ENCODE measurements at regions not wholly inside any gene's neighbourhood (a gene's known extent, or its start where the extent isn't known, plus 50 kb on each side); places are given as distances from the start of the nearest gene placed in this dataset.

- no peak overlapping the region for H3K27ac Mint-ChIP-seq
- H3K27ac ChIP-seq (ENCODE audit: insufficient read depth, low read length, poor library complexity, severe bottlenecking) = no peak overlapping the region
- H3K27me3 Mint-ChIP-seq = no peaks in the 10 kb centered on the region
Measured at GRCh38 chr14:85366226-85366625, 163.7 kb upstream of the FLRT2 start.

GRCh38 chr14:85380881-85381280, 149.1 kb upstream of the FLRT2 start:
- H3K9me3 Mint-ChIP-seq = peaks cover 3 to 16% (median 7%) of the 10 kb centered on the region in 7 donors
- H3K4me1 Mint-ChIP-seq = no peaks in the 10 kb centered on the region
- H3K27me3 Mint-ChIP-seq = no peaks in the 10 kb centered on the region
- Histone ChIP-seq H3K9me3 (ENCODE audit: control insufficient read depth in 2 of 2, low read length in 2 of 2) (peaks cover 0 to 11% of the 10 kb centered on the region in 2 experiments), H3K4me1 (ENCODE audit: control insufficient read depth, insufficient read depth, low read length, poor library complexity, severe bottlenecking) (no peaks in the 10 kb centered on the region), H3K27ac (ENCODE audit: insufficient read depth, low read length, poor library complexity, severe bottlenecking) (no peak overlapping the region), H3K36me3 (ENCODE audit: control insufficient read depth, insufficient read depth, low read length) (no peaks in the 10 kb centered on the region), H3K27me3 (ENCODE audit: control insufficient read depth, insufficient read depth, low read length) (no peaks in the 10 kb centered on the region), H3K4me3 (ENCODE audit: low read depth, low read length) (no peak overlapping the region)
- no peaks in the 10 kb centered on the region for H3K36me3 Mint-ChIP-seq
- DNase-seq (no peak), ATAC-seq (ENCODE audit: low read depth in 2 of 2) (no peak)
- no peak overlapping the region for H3K4me3 Mint-ChIP-seq
- H3K27ac Mint-ChIP-seq = peak overlapping the region in 1 of 3 donors; percentile 45

More at GRCh38 chr14:85366226-85366625, 163.7 kb upstream of the FLRT2 start:
- no peaks in the 10 kb centered on the region for H3K4me1 Mint-ChIP-seq
- no peak for DNase-seq
- Histone ChIP-seq H3K36me3 (ENCODE audit: control insufficient read depth, insufficient read depth, low read length) (no peaks in the 10 kb centered on the region), H3K27me3 (ENCODE audit: control insufficient read depth, insufficient read depth, low read length) (no peaks in the 10 kb centered on the region), H3K9me3 (ENCODE audit: control insufficient read depth in 2 of 2, low read length in 2 of 2) (peaks cover 0 to 2% of the 10 kb centered on the region in 2 experiments), H3K4me1 (ENCODE audit: control insufficient read depth, insufficient read depth, low read length, poor library complexity, severe bottlenecking) (no peaks in the 10 kb centered on the region), H3K4me3 (ENCODE audit: low read depth, low read length) (no peak overlapping the region)
- no peak for ATAC-seq (ENCODE audit: low read depth in 2 of 2)
- no peak overlapping the region for H3K4me3 Mint-ChIP-seq
- peaks cover 4 to 37% (median 9%) of the 10 kb centered on the region in 7 donors for H3K9me3 Mint-ChIP-seq
- no peaks in the 10 kb centered on the region for H3K36me3 Mint-ChIP-seq

GRCh38 chr14:85382341-85382740, 147.6 kb upstream of the FLRT2 start:
- H3K36me3 Mint-ChIP-seq = no peaks in the 10 kb centered on the region
- Histone ChIP-seq H3K4me3 (ENCODE audit: low read depth, low read length) (no peak overlapping the region), H3K27me3 (ENCODE audit: control insufficient read depth, insufficient read depth, low read length) (no peaks in the 10 kb centered on the region), H3K27ac (ENCODE audit: insufficient read depth, low read length, poor library complexity, severe bottlenecking) (no peak overlapping the region), H3K36me3 (ENCODE audit: control insufficient read depth, insufficient read depth, low read length) (no peaks in the 10 kb centered on the region), H3K9me3 (ENCODE audit: control insufficient read depth in 2 of 2, low read length in 2 of 2) (peaks cover 0 to 11% of the 10 kb centered on the region in 2 experiments), H3K4me1 (ENCODE audit: control insufficient read depth, insufficient read depth, low read length, poor library complexity, severe bottlenecking) (no peaks in the 10 kb centered on the region)
- H3K27me3 Mint-ChIP-seq = no peaks in the 10 kb centered on the region
- no peak for ATAC-seq (ENCODE audit: low read depth in 2 of 2)
- H3K4me1 Mint-ChIP-seq = no peaks in the 10 kb centered on the region
- H3K9me3 Mint-ChIP-seq = peaks cover 0 to 8% (median 5%) of the 10 kb centered on the region in 7 donors
- no peak overlapping the region for H3K27ac Mint-ChIP-seq
- DNase-seq = no peak
- H3K4me3 Mint-ChIP-seq = no peak overlapping the region

GRCh38 chr14:85387181-85387580, 142.8 kb upstream of the FLRT2 start:
- no peaks in the 10 kb centered on the region for H3K36me3 Mint-ChIP-seq
- Histone ChIP-seq H3K36me3 (ENCODE audit: control insufficient read depth, insufficient read depth, low read length) (no peaks in the 10 kb centered on the region), H3K4me1 (ENCODE audit: control insufficient read depth, insufficient read depth, low read length, poor library complexity, severe bottlenecking) (no peaks in the 10 kb centered on the region), H3K9me3 (ENCODE audit: control insufficient read depth in 2 of 2, low read length in 2 of 2) (peaks cover 0 to 4% of the 10 kb centered on the region in 2 experiments), H3K4me3 (ENCODE audit: low read depth, low read length) (no peak overlapping the region), H3K27me3 (ENCODE audit: control insufficient read depth, insufficient read depth, low read length) (no peaks in the 10 kb centered on the region), H3K27ac (ENCODE audit: insufficient read depth, low read length, poor library complexity, severe bottlenecking) (no peak overlapping the region)
- no peak for ATAC-seq (ENCODE audit: low read depth in 2 of 2)
- no peaks in the 10 kb centered on the region for H3K27me3 Mint-ChIP-seq
- no peak overlapping the region for H3K4me3 Mint-ChIP-seq
- no peaks in the 10 kb centered on the region for H3K4me1 Mint-ChIP-seq
- no peak for DNase-seq
- H3K9me3 Mint-ChIP-seq = peaks cover 0 to 9% (median 4%) of the 10 kb centered on the region in 7 donors
- H3K27ac Mint-ChIP-seq = no peak overlapping the region

GRCh38 chr14:85390236-85390635, 139.7 kb upstream of the FLRT2 start:
- no peak overlapping the region for H3K27ac ChIP-seq (ENCODE audit: insufficient read depth, low read length, poor library complexity, severe bottlenecking)
- Mint-ChIP-seq H3K4me1 (no peaks in the 10 kb centered on the region), H3K27ac (no peak overlapping the region), H3K36me3 (no peaks in the 10 kb centered on the region), H3K27me3 (no peaks in the 10 kb centered on the region), H3K9me3 (peaks cover 0 to 9% (median 1%) of the 10 kb centered on the region in 7 donors), H3K4me3 (no peak overlapping the region)
- H3K9me3 ChIP-seq (ENCODE audit: control insufficient read depth in 2 of 2, low read length in 2 of 2) = peaks cover 0 to 2% of the 10 kb centered on the region in 2 experiments
- H3K4me3 ChIP-seq (ENCODE audit: low read depth, low read length) = no peak overlapping the region
- H3K27me3 ChIP-seq (ENCODE audit: control insufficient read depth, insufficient read depth, low read length) = no peaks in the 10 kb centered on the region
- ATAC-seq (ENCODE audit: low read depth in 2 of 2) (no peak), DNase-seq (no peak)
- H3K36me3 ChIP-seq (ENCODE audit: control insufficient read depth, insufficient read depth, low read length) = no peaks in the 10 kb centered on the region
- H3K4me1 ChIP-seq (ENCODE audit: control insufficient read depth, insufficient read depth, low read length, poor library complexity, severe bottlenecking) = no peaks in the 10 kb centered on the region

GRCh38 chr14:85391455-85391854, 138.5 kb upstream of the FLRT2 start:
- Mint-ChIP-seq H3K4me3 (no peak overlapping the region), H3K27ac (no peak overlapping the region), H3K9me3 (peaks cover 0 to 6% (median 5%) of the 10 kb centered on the region in 7 donors), H3K27me3 (no peaks in the 10 kb centered on the region), H3K36me3 (no peaks in the 10 kb centered on the region), H3K4me1 (no peaks in the 10 kb centered on the region)
- no peaks in the 10 kb centered on the region for H3K4me1 ChIP-seq (ENCODE audit: control insufficient read depth, insufficient read depth, low read length, poor library complexity, severe bottlenecking)
- H3K4me3 ChIP-seq (ENCODE audit: low read depth, low read length) = no peak overlapping the region
- H3K27me3 ChIP-seq (ENCODE audit: control insufficient read depth, insufficient read depth, low read length) = no peaks in the 10 kb centered on the region
- no peak for DNase-seq
- no peaks in the 10 kb centered on the region for H3K36me3 ChIP-seq (ENCODE audit: control insufficient read depth, insufficient read depth, low read length)
- H3K9me3 ChIP-seq (ENCODE audit: control insufficient read depth in 2 of 2, low read length in 2 of 2) = peaks cover 0 to 2% of the 10 kb centered on the region in 2 experiments
- ATAC-seq (ENCODE audit: low read depth in 2 of 2) = no peak
- H3K27ac ChIP-seq (ENCODE audit: insufficient read depth, low read length, poor library complexity, severe bottlenecking) = no peak overlapping the region

- no peak for ATAC-seq (ENCODE audit: low read depth in 2 of 2)
Measured at GRCh38 chr14:85391892-85392291, 138.1 kb upstream of the FLRT2 start.

GRCh38 chr14:85399186-85399585, 130.8 kb upstream of the FLRT2 start:
- Mint-ChIP-seq H3K4me1 (no peaks in the 10 kb centered on the region), H3K36me3 (no peaks in the 10 kb centered on the region), H3K27ac (no peak overlapping the region), H3K4me3 (no peak overlapping the region), H3K27me3 (no peaks in the 10 kb centered on the region), H3K9me3 (peaks cover 0 to 17% (median 5%) of the 10 kb centered on the region in 7 donors)
- H3K27me3 ChIP-seq (ENCODE audit: control insufficient read depth, insufficient read depth, low read length) = no peaks in the 10 kb centered on the region
- H3K9me3 ChIP-seq (ENCODE audit: control insufficient read depth in 2 of 2, low read length in 2 of 2) = peaks cover 0 to 2% of the 10 kb centered on the region in 2 experiments
- no peaks in the 10 kb centered on the region for H3K4me1 ChIP-seq (ENCODE audit: control insufficient read depth, insufficient read depth, low read length, poor library complexity, severe bottlenecking)
- no peak overlapping the region for H3K27ac ChIP-seq (ENCODE audit: insufficient read depth, low read length, poor library complexity, severe bottlenecking)
- H3K4me3 ChIP-seq (ENCODE audit: low read depth, low read length) = no peak overlapping the region
- H3K36me3 ChIP-seq (ENCODE audit: control insufficient read depth, insufficient read depth, low read length) = no peaks in the 10 kb centered on the region
- ATAC-seq (ENCODE audit: low read depth in 2 of 2) (no peak), DNase-seq (no peak)

More at GRCh38 chr14:85391892-85392291, 138.1 kb upstream of the FLRT2 start:
- Mint-ChIP-seq H3K36me3 (no peaks in the 10 kb centered on the region), H3K4me3 (no peak overlapping the region), H3K27me3 (no peaks in the 10 kb centered on the region), H3K4me1 (no peaks in the 10 kb centered on the region), H3K27ac (no peak overlapping the region), H3K9me3 (peaks cover 0 to 6% (median 5%) of the 10 kb centered on the region in 7 donors)
- peaks cover 0 to 2% of the 10 kb centered on the region in 2 experiments for H3K9me3 ChIP-seq (ENCODE audit: control insufficient read depth in 2 of 2, low read length in 2 of 2)
- no peak overlapping the region for H3K4me3 ChIP-seq (ENCODE audit: low read depth, low read length)
- DNase-seq = peak in 1 of 3 donors; percentile 46
- no peaks in the 10 kb centered on the region for H3K27me3 ChIP-seq (ENCODE audit: control insufficient read depth, insufficient read depth, low read length)
- no peaks in the 10 kb centered on the region for H3K36me3 ChIP-seq (ENCODE audit: control insufficient read depth, insufficient read depth, low read length)
- no peak overlapping the region for H3K27ac ChIP-seq (ENCODE audit: insufficient read depth, low read length, poor library complexity, severe bottlenecking)
- no peaks in the 10 kb centered on the region for H3K4me1 ChIP-seq (ENCODE audit: control insufficient read depth, insufficient read depth, low read length, poor library complexity, severe bottlenecking)
